ENCODE measurements at regions not wholly inside any gene's neighbourhood (a gene's known extent, or its start where the extent isn't known, plus 50 kb on each side); places are given as distances from the start of the nearest gene placed in this dataset.

- TF ChIP-seq CTCF (IDR thresholded peaks at IDR 0.05; ENCODE audit: low read depth, low read length, missing control alignments), result no peak
- no peak for DNase-seq (ENCODE audit: low read depth)
Observed at GRCh38 chr17:65403626-65404025, 157.8 kb downstream of the AXIN2 start.

DNA sequence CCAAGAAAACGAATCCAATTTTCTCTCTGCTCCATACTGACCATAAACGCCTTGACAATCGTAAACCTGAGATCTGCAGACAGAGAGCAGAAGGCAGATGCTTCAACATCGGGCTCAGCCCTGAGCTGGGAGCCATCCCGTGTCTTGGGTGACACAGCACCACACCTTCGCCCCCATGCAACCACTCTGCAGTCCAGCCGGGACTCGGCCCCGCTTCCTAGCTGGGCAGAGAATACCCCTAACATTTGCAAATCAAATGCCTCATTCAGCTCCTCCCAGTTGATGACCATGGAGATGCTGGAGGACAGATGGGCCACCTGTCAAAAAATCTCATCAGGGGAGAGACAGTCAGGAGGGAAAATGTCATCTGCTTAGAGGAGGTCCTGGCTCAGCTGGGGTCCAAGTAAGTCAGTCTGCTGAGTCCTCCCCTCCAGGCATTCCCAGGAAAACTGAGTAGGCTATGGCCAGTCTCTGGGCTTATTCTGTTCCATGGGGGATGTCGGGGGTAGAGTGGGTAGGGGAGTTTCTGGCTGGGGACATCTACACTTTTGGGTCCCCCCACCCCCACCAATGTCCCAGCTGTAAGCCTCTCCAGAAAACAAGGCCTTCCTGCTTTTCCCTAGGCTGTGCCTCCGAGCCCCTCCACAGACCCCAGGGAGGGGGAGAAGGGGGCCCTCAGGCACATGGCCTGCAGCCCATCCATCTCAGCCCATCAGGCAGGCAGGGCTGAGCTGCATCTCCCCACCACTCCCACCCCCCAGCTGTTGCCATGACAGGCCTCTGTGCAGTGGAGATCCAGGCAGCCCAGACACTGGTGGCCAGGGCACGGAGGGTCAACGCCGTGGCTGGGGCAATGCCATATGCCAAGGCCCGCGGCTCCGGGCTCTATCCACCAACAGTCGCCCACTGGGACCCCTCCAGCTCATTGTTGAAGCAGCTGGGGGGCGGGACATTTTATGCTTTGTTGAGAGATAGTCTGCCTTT is 158.6 kb downstream of the AXIN2 start:
- TF ChIP-seq CTCF (IDR thresholded peaks at IDR 0.05; ENCODE audit: low read depth, low read length, missing control alignments), result no peak
- DNase-seq (ENCODE audit: low read depth), result no peak
- H3K4me3 ChIP-seq (ENCODE audit: low read depth, low read length), result no peak overlapping the region

More at GRCh38 chr17:65403626-65404025, 157.8 kb downstream of the AXIN2 start:
- no peak overlapping the region for H3K4me3 ChIP-seq (ENCODE audit: low read depth, low read length)

DNA sequence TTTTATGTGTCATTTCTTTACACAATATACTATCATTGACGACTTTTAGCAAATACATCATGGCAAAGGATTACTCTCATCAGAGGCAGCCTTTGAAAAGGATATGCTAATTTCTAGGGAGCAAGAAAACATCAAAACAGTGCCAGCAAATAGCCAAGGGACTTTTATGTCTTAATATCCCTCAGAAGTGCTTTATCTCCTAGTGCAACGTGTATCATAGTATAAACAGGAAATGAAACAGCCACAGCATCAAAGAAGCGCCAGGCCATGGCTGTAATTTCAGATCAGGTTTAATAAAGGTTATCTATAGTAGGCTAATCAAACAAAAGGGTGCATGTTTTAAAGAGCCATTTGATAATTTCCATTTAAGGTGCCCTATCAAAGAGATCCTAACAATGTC is 159.9 kb downstream of the AXIN2 start:
- H3K4me3 ChIP-seq (ENCODE audit: low read depth, low read length), result no peak overlapping the region
- no peak for DNase-seq (ENCODE audit: low read depth)
- TF ChIP-seq CTCF (IDR thresholded peaks at IDR 0.05; ENCODE audit: low read depth, low read length, missing control alignments), result no peak

DNA sequence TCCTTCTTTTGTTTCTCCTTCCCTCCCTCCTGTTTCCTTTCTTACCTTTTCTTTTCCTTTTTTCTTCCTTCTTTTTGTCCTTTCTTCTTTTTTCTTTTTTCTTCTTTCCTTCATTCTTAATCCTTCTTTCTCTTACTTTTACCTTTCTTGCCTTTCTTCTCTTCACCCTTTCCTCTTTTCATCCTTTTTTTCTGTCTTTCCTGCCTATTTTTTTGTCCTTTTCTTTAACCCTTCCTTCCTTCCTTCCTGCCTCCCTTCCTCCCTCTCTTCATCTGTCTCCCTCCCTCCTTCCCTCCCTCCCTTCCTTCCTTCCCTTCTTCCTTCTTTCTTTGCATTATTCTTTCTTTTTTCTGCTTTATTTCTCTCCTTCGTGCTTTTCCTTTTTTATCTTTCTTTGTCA is 160.7 kb downstream of the AXIN2 start:
- TF ChIP-seq CTCF (IDR thresholded peaks at IDR 0.05; ENCODE audit: low read depth, low read length, missing control alignments), result no peak
- DNase-seq (ENCODE audit: low read depth), result no peak
- H3K4me3 ChIP-seq (ENCODE audit: low read depth, low read length), result no peak overlapping the region

- H3K4me3 ChIP-seq (ENCODE audit: low read depth, low read length), result no peak overlapping the region
- no peak for TF ChIP-seq CTCF (IDR thresholded peaks at IDR 0.05; ENCODE audit: low read depth, low read length, missing control alignments)
- DNase-seq (ENCODE audit: low read depth), result no peak
Observed at GRCh38 chr17:65398040-65398787, 163.2 kb downstream of the AXIN2 start.

- H3K4me3 ChIP-seq (ENCODE audit: low read depth, low read length), result no peak overlapping the region
- DNase-seq (ENCODE audit: low read depth), result no peak
- no peak for TF ChIP-seq CTCF (IDR thresholded peaks at IDR 0.05; ENCODE audit: low read depth, low read length, missing control alignments)
Observed at GRCh38 chr17:65395924-65396323, 165.5 kb downstream of the AXIN2 start.

Measured in GM12864 (cell line).